IMR-90 (cell line): ENCODE measurements at regions not wholly inside any gene's neighbourhood (a gene's known extent, or its start where the extent isn't known, plus 50 kb on each side); places are given as distances from the start of the nearest gene placed in this dataset.

Experiments
- ATAC-seq: fragments of 200-7000 bp; cut with Tn5 transposase; 2 replicates; pipeline ENCODE4 v1.9.1; 2020; ENCODE audit warnings: low read depth, mild to moderate bottlenecking, moderate library complexity
- BruUV-seq: library from RNA; stranded (reverse); fragments of 400-500 nt; replicated peaks from 2 replicates; lab custom pipeline; 2021; lab: Mats Ljungman, UMichigan
- CTCF ChIA-PET: fragments of 300-600 bp; formaldehyde crosslinking; extraction: SDS; loops from one replicate; lab custom pipeline; 2021; ENCODE audit warnings: antibody characterized with exemption; lab: Yijun Ruan, JAX
- POLR2A ChIA-PET: fragments of 300-600 bp; sonication (Branson Sonifier 250); formaldehyde crosslinking; loops from one replicate; lab custom pipeline; 2022; ENCODE audit warnings: antibody characterized with exemption; ENCODE audit not compliant: unreplicated experiment; lab: Charles Lee
- DNase-seq: peaks from one replicate; pipeline ENCODE4 v3.0.0; 2013
- H2AFZ ChIP-seq: replicated peaks from 2 replicates; pipeline ENCODE3; 2013; ENCODE audit warnings: low read length, mild to moderate bottlenecking; ENCODE audit not compliant: poor library complexity
- H2AK5ac ChIP-seq: 2 replicates; pipeline ENCODE4 v1.6.1; 2013; ENCODE audit warnings: low read depth, low read length, inconsistent platforms
- H2AK9ac ChIP-seq: replicated peaks from 2 replicates; pipeline ENCODE3; 2013; ENCODE audit warnings: mild to moderate bottlenecking, low read depth, low read length, moderate library complexity; ENCODE audit not compliant: poor library complexity
- H2BK120ac ChIP-seq: 2 replicates; pipeline ENCODE4 v1.6.1; 2013; ENCODE audit warnings: low read depth, low read length, inconsistent platforms
- H2BK15ac ChIP-seq: 3 replicates; pipeline ENCODE4 v1.6.1; 2013; ENCODE audit warnings: low read depth, low read length, inconsistent platforms
- H2BK20ac ChIP-seq: 2 replicates; pipeline ENCODE4 v1.6.1; 2013; ENCODE audit warnings: low read depth, mild to moderate bottlenecking, inconsistent platforms, low read length, moderate library complexity
- H2BK5ac ChIP-seq: 2 replicates; pipeline ENCODE4 v1.6.1; 2013; ENCODE audit warnings: mild to moderate bottlenecking, low read depth, low read length, inconsistent platforms; ENCODE audit not compliant: poor library complexity, severe bottlenecking
- H3K14ac ChIP-seq: replicated peaks from 2 replicates; pipeline ENCODE4 v1.6.1; 2013; ENCODE audit warnings: low read depth, low read length, inconsistent platforms
- H3K18ac ChIP-seq: 2 replicates; pipeline ENCODE4 v1.6.1; 2013; ENCODE audit warnings: low read depth, low read length, control low read depth
- H3K23ac ChIP-seq: 2 replicates; pipeline ENCODE4 v1.6.1; 2013; ENCODE audit warnings: low read depth, low read length, inconsistent platforms
- H3K27ac ChIP-seq: 2 replicates; pipeline ENCODE4 v1.5.1; 2013; ENCODE audit warnings: mild to moderate bottlenecking, control low read depth, low read length; ENCODE audit not compliant: insufficient read depth
- H3K27me3 ChIP-seq: 2 replicates; pipeline ENCODE4 v1.6.1; 2013; ENCODE audit warnings: low read length; ENCODE audit not compliant: control insufficient read depth, insufficient read depth
- H3K36me3 ChIP-seq: 2 replicates; pipeline ENCODE4 v1.6.1; 2013; ENCODE audit warnings: low read length, mixed read lengths; ENCODE audit not compliant: control insufficient read depth, insufficient read depth
- H3K4ac ChIP-seq: 2 replicates; pipeline ENCODE4 v1.6.1; 2013; ENCODE audit warnings: low read depth, low read length, inconsistent platforms
- H3K4me1 ChIP-seq: 2 replicates; pipeline ENCODE4 v1.6.1; 2013; ENCODE audit warnings: low read length, mixed read lengths; ENCODE audit not compliant: control insufficient read depth, insufficient read depth
- H3K4me2 ChIP-seq: 2 replicates; pipeline ENCODE4 v1.6.1; 2013; ENCODE audit warnings: low read depth, mild to moderate bottlenecking, control low read depth, low read length, moderate library complexity
- H3K4me3 ChIP-seq: 2 replicates; pipeline ENCODE4 v1.5.1; 2013; ENCODE audit warnings: low read depth, mild to moderate bottlenecking, control low read depth, low read length, moderate library complexity; ENCODE audit not compliant: insufficient read depth
- H3K56ac ChIP-seq: 2 replicates; pipeline ENCODE4 v1.6.1; 2013; ENCODE audit warnings: low read length, inconsistent platforms; ENCODE audit not compliant: insufficient read depth; ENCODE audit errors: extremely low read depth
- H3K79me1 ChIP-seq, 2 experiments: 2 replicates each; pipeline ENCODE4 v1.6.1; 2013; ENCODE audit warnings: low read length in 2 of 2, inconsistent platforms in 1 of 2, low read depth in 1 of 2
- H3K9ac ChIP-seq: 2 replicates; pipeline ENCODE4 v1.6.1; 2013; ENCODE audit warnings: low read depth, low read length, control low read depth
- H3K9me1 ChIP-seq: 2 replicates; pipeline ENCODE4 v1.6.1; 2013; ENCODE audit warnings: low read length, inconsistent platforms; ENCODE audit not compliant: insufficient read depth
- H3K9me3 ChIP-seq: 2 replicates; pipeline ENCODE4 v1.6.1; 2013; ENCODE audit warnings: low read length; ENCODE audit not compliant: control insufficient read depth, insufficient read depth
- H4K20me1 ChIP-seq: 2 replicates; pipeline ENCODE4 v1.6.1; 2013; ENCODE audit warnings: low read length, inconsistent platforms; ENCODE audit not compliant: insufficient read depth
- H4K5ac ChIP-seq: 2 replicates; pipeline ENCODE4 v1.6.1; 2013; ENCODE audit warnings: mild to moderate bottlenecking, low read depth, low read length, control low read depth
- H4K8ac ChIP-seq, 2 experiments: 2 replicates each; pipeline ENCODE4 v1.6.1; 2013; ENCODE audit warnings: low read depth in 2 of 2, low read length in 2 of 2, control low read depth in 1 of 2, inconsistent platforms in 1 of 2
- H4K91ac ChIP-seq: 2 replicates; pipeline ENCODE4 v1.6.1; 2013; ENCODE audit warnings: low read depth, low read length, inconsistent platforms; ENCODE audit not compliant: insufficient read depth
- CHD1 ChIP-seq: IDR thresholded peaks from 2 replicates; pipeline ENCODE4 v1.6.1; 2012; ENCODE audit warnings: low read depth, low read length, improper control_type of control experiment
- MAZ ChIP-seq: IDR thresholded peaks from 2 replicates; pipeline ENCODE4 v1.6.1; 2012; ENCODE audit warnings: low read depth, mild to moderate bottlenecking, low read length, improper control_type of control experiment, moderate library complexity, borderline replicate concordance
- POLR2A ChIP-seq: IDR thresholded peaks from 2 replicates; pipeline ENCODE4 v1.6.1; 2012; ENCODE audit warnings: mild to moderate bottlenecking, low read depth, low read length
- WGBS, 2 experiments: methylation state at CpG; one replicate each; pipeline versions ENCODE4 v1.1.5 to v1.1.7; 2013; ENCODE audit warnings: missing lambda C conversion rate in 2 of 2; ENCODE audit not compliant: insufficient read length in 1 of 2; ENCODE audit errors: extremely low coverage in 2 of 2; 5-methylcytosine and 5-hydroxymethylcytosine counted together
- dilution Hi-C: fragments of 300-500 bp; cut with HindIII; formaldehyde crosslinking; loops from one replicate; pipeline ENCODE4 v1.14.3; 2018; ENCODE audit warnings: low sequenced_read_pairs; ENCODE audit not compliant: unreplicated experiment
- in situ Hi-C: fragments of 300-500 bp; cut with MboI; formaldehyde crosslinking; loops from 3 replicates; pipeline ENCODE4 v1.14.3; 2019; ENCODE audit warnings: low sequenced_read_pairs, inconsistent platforms, mixed read lengths
- intact Hi-C: fragments of 100-400 bp; cut with micrococcal nuclease; formaldehyde crosslinking; loops from 2 replicates; pipeline ENCODE4 v1.10.0; 2022

- no peak overlapping the region for H2BK20ac ChIP-seq
- dilution Hi-C loops = no loop called here
These were observed 268.4 kb upstream of the NPVF start for GRCh38 chr7:25496476-25497368.

More at GRCh38 chr7:25496476-25497368, 268.4 kb upstream of the NPVF start:
- Histone ChIP-seq H3K27ac (no peak overlapping the region), H3K4me3 (no peak overlapping the region), H3K9ac (no peak overlapping the region), H3K23ac (no peak overlapping the region), H4K8ac (no peak overlapping the region), H3K4me2 (no peak overlapping the region), H2BK5ac (no peak overlapping the region), H2AK9ac (no peak overlapping the region), H3K56ac (no peak overlapping the region), H4K91ac (no peak overlapping the region), H4K5ac (no peak overlapping the region), H4K20me1 (no peaks in the 10 kb centered on the region), H2BK120ac (no peak overlapping the region), H3K18ac (no peak overlapping the region), H3K4me1 (no peaks in the 10 kb centered on the region), H3K9me1 (no peaks in the 10 kb centered on the region), H2BK15ac (no peak overlapping the region), H3K4ac (no peak overlapping the region), H3K79me1 (no peaks in the 10 kb centered on the region), H3K9me3 (no peaks in the 10 kb centered on the region), H3K27me3 (no peaks in the 10 kb centered on the region), H3K14ac (no peak overlapping the region), H3K36me3 (no peaks in the 10 kb centered on the region), H2AFZ (no peak overlapping the region), H2AK5ac (no peak overlapping the region)
- no peak for DNase-seq
- TF ChIP-seq CHD1 (no peak), MAZ (no peak), POLR2A (no peak)
- 96% methylated on average over 5 of the region's 11 CpGs; no CpG with 5 or more reads in 1 of the 2 experiments for WGBS, 2 experiments
- CTCF ChIA-PET = no interaction called here
- intact Hi-C loops (no loop called here), in situ Hi-C loops (no loop called here)
- ATAC-seq = no peak
- no TSS peak for BruUV-seq
- POLR2A ChIA-PET = no interaction called here
